K562 (cell line): ENCODE measurements at regions not wholly inside any gene's neighbourhood (a gene's known extent, or its start where the extent isn't known, plus 50 kb on each side); places are given as distances from the start of the nearest gene placed in this dataset.
A peak's percentile ranks its signal among the peaks of the same experiment; 100 is the strongest.

Source experiments
- ATAC-seq: fragments of 200-7000 bp; cut with Tn5 transposase; 3 replicates; pipeline ENCODE4 v1.9.1; 2020; ENCODE audit warnings: moderate library complexity
- BruUV-seq: library from RNA; stranded (reverse); fragments of 400-500 nt; replicated peaks from 2 replicates; lab custom pipeline; 2021; lab: Mats Ljungman, UMichigan
- CTCF ChIA-PET: fragments of 300-600 bp; formaldehyde crosslinking; extraction: SDS; loops from one replicate; lab custom pipeline; 2021; ENCODE audit warnings: low intra/inter-chr PET ratio; lab: Yijun Ruan, JAX
- POLR2A ChIA-PET: fragments of 300-600, 350-650 bp; sonication (Branson Sonifier 250); formaldehyde crosslinking; extraction: SDS; loops from one replicate; lab custom pipeline; 2021; ENCODE audit warnings: antibody characterized with exemption, inconsistent platforms; lab: Yijun Ruan, JAX
- DNase-seq, 4 experiments: peaks; one replicate each; pipeline versions ENCODE4 v3.0.0 to v3.0.0-alpha.2; 2011 to 2018; ENCODE audit warnings: low spot score in 3 of 4, mixed read lengths in 3 of 4; ENCODE audit errors: extremely low read depth in 1 of 4
- FAIRE-seq: peaks from 2 replicates; lab custom pipeline; 2011; peaks lifted over from hg19 to GRCh38; lab: Jason Lieb, UNC
- H2AFZ ChIP-seq: 2 replicates; pipeline ENCODE4 v1.6.0; 2011; ENCODE audit warnings: low read depth, low read length, control low read depth, inconsistent platforms
- H3K27ac ChIP-seq: fragments of 200-600 bp; 3 replicates; pipeline ENCODE4 v1.8.0; 2011; ENCODE audit warnings: low read depth, mild to moderate bottlenecking, control low read depth, inconsistent platforms, low read length, moderate library complexity, mixed read lengths; ENCODE audit errors: extremely low read depth
- H3K27me3 ChIP-seq, 2 experiments: fragments of 300-600 bp in 1 of 2; 2 replicates in 1 of 2; 3 replicates in 1 of 2; pipeline versions ENCODE4 v1.6.0 to v1.8.0; 2011; ENCODE audit warnings: inconsistent platforms in 2 of 2, low read length in 2 of 2, mild to moderate bottlenecking in 1 of 2, mixed read lengths in 1 of 2, moderate library complexity in 1 of 2; ENCODE audit not compliant: control insufficient read depth in 2 of 2, insufficient read depth in 2 of 2
- H3K36me3 ChIP-seq: fragments of 300-600 bp; 3 replicates; pipeline ENCODE4 v1.8.0; 2011; ENCODE audit warnings: mild to moderate bottlenecking, low read length, inconsistent platforms; ENCODE audit not compliant: control insufficient read depth, insufficient read depth
- H3K4me1 ChIP-seq, 2 experiments: fragments of 200-600 bp in 1 of 2; replicated peaks in 1 of 2; 2 replicates in 1 of 2; 3 replicates in 1 of 2; pipeline versions ENCODE4 v1.5.1 to v1.8.0; 2011; ENCODE audit warnings: inconsistent platforms in 2 of 2, low read length in 2 of 2, mild to moderate bottlenecking in 1 of 2, mixed read lengths in 1 of 2, moderate library complexity in 1 of 2; ENCODE audit not compliant: control insufficient read depth in 2 of 2, insufficient read depth in 2 of 2
- H3K4me2 ChIP-seq: 2 replicates; pipeline ENCODE4 v1.6.1; 2011; ENCODE audit warnings: low read length, control low read depth, inconsistent platforms, mixed read lengths; ENCODE audit not compliant: insufficient read depth
- H3K4me3 ChIP-seq: fragments of 200-600 bp; sonication (generic), shearing (Covaris generic); 2 replicates; pipeline ENCODE4 v1.5.1; 2016; ENCODE audit warnings: control low read depth, inconsistent platforms
- H3K79me2 ChIP-seq: fragments of 200-600 bp; 3 replicates; pipeline ENCODE4 v1.8.0; 2011; ENCODE audit warnings: low read length, inconsistent platforms; ENCODE audit not compliant: control insufficient read depth, insufficient read depth
- H3K9ac ChIP-seq, 2 experiments: 2 replicates each; pipeline versions ENCODE4 v1.6.0 to v1.6.1; 2011; ENCODE audit warnings: low read depth in 2 of 2, low read length in 2 of 2, control low read depth in 1 of 2, inconsistent platforms in 1 of 2, mild to moderate bottlenecking in 1 of 2, mixed read lengths in 1 of 2; ENCODE audit not compliant: insufficient read depth in 1 of 2
- H3K9me1 ChIP-seq: one replicate; pipeline ENCODE4 v1.6.0; 2011; ENCODE audit warnings: inconsistent platforms, mild to moderate bottlenecking, low read length, moderate library complexity; ENCODE audit not compliant: control insufficient read depth, insufficient read depth
- H3K9me3 ChIP-seq: replicated peaks from 2 replicates; pipeline ENCODE4 v1.5.1; 2011; ENCODE audit warnings: low read depth, low read length, inconsistent platforms; ENCODE audit not compliant: control insufficient read depth, insufficient read depth
- H4K20me1 ChIP-seq: replicated peaks from 2 replicates; pipeline ENCODE4 v1.6.1; 2011; ENCODE audit warnings: low read length, inconsistent platforms, mixed read lengths; ENCODE audit not compliant: control insufficient read depth, insufficient read depth
- BRF1 ChIP-seq: IDR thresholded peaks from 3 replicates; pipeline ENCODE4 v1.6.1; 2011; ENCODE audit warnings: borderline replicate concordance, mild to moderate bottlenecking; ENCODE audit not compliant: insufficient read length; ENCODE audit errors: extremely low read depth
- ESRRB ChIP-seq: fragments of 250-450 bp; sonication (Bioruptor Pico); IDR thresholded peaks from 2 replicates; pipeline ENCODE4 v1.5.0; 2020; ENCODE audit warnings: mild to moderate bottlenecking, moderate library complexity, borderline replicate concordance
- MAFG ChIP-seq: fragments of 450-650 bp; conservative IDR thresholded peaks from 2 replicates; pipeline ENCODE4 v1.6.1; 2016; ENCODE audit warnings: missing genetic modification characterization, missing compliant biosample characterization
- NFE2L1 ChIP-seq: fragments of 450-650 bp; IDR thresholded peaks from 2 replicates; pipeline ENCODE4 v1.6.1; 2016; ENCODE audit warnings: missing genetic modification characterization, low read depth, mild to moderate bottlenecking, missing compliant biosample characterization, moderate library complexity, borderline replicate concordance
- NR3C1 ChIP-seq: sonication (generic); formaldehyde crosslinking; IDR thresholded peaks from 2 replicates; pipeline ENCODE4 v1.8.1; 2022; ENCODE audit warnings: missing genetic modification reagents
- SRSF7 ChIP-seq: fragments of 200-400 bp; formaldehyde crosslinking; optimal IDR thresholded peaks from 2 replicates; pipeline ENCODE3; 2017; ENCODE audit warnings: mild to moderate bottlenecking, low read depth, low read length
- XRCC5 ChIP-seq: fragments of 200-400 bp; formaldehyde crosslinking; IDR thresholded peaks from 2 replicates; pipeline ENCODE4 v1.6.1; 2017; ENCODE audit warnings: low read depth, mild to moderate bottlenecking, low read length
- ZNF121 ChIP-seq: sonication (generic); formaldehyde crosslinking; conservative IDR thresholded peaks from 2 replicates; pipeline ENCODE4 v1.8.0; 2022; ENCODE audit warnings: missing genetic modification reagents
- WGBS: fragments of 100-300 bp; shearing (Covaris generic); methylation state at CpG from one replicate; pipeline ENCODE4 v1.1.6; 2016; ENCODE audit warnings: low coverage, mixed read lengths; ENCODE audit not compliant: insufficient coverage; ENCODE audit errors: missing lambda C conversion rate; 5-methylcytosine and 5-hydroxymethylcytosine counted together
- in situ Hi-C: fragments of 300-500 bp; cut with MboI; formaldehyde crosslinking; loops from 4 replicates; pipeline ENCODE4 v1.15.0; 2018; ENCODE audit warnings: inconsistent platforms, mixed read lengths
- intact Hi-C: fragments of 100-400 bp; cut with micrococcal nuclease; formaldehyde crosslinking; loops from 2 replicates; pipeline ENCODE4 v1.14.2; 2022
- TF ChIP-seq, protein P1 (sequence below): fragments of 250-450 bp; sonication (Bioruptor Pico); IDR thresholded peaks from 2 replicates; pipeline ENCODE4 v1.5.1; 2021; ENCODE audit warnings: mild to moderate bottlenecking

DNA sequence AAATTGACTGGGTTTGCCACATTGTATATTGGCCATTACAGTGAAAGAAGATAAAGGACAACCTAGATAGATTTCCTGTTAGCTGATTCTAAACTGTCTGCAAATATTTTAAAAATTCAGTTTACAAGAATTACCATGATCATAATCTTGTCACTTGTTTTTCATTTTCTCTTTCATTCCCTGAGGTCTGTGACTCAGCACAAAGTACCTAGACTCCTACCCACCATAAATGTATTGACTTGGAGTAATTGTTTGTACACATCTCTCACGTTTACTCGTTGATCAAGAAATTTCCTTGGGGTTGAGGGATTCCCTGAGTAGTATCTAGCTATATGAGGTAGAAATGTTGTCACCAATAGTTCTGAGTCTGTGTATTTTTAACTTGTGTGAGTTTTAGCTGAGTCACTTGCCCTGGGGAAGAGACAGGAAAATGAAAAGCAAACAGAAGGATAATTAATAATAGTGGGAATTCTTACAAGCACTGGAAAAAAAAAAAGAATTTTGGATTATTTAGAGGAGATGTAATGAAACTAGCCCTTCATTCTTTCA is 299.2 kb upstream of the DACH1 start:
- Histone ChIP-seq H3K4me3 (no peak overlapping the region), H3K9me1 (no peaks in the 10 kb centered on the region), H3K4me1 (no peaks in the 10 kb centered on the region), H3K79me2 (no peaks in the 10 kb centered on the region), H2AFZ (no peak overlapping the region), H3K9me3 (no peaks in the 10 kb centered on the region), H3K27me3 (no peaks in the 10 kb centered on the region), H3K27ac (no peak overlapping the region), H4K20me1 (no peaks in the 10 kb centered on the region), H3K36me3 (no peaks in the 10 kb centered on the region), H3K4me2 (no peak overlapping the region)
- FAIRE-seq (no peak), ATAC-seq (no peak), DNase-seq (no peak)
- no TSS peak for BruUV-seq
- CTCF ChIA-PET = no interaction called here
- POLR2A ChIA-PET = no interaction called here
- in situ Hi-C loops (no loop called here), intact Hi-C loops (no loop called here)
- WGBS = 19% methylated on average over 2 of the region's 2 CpGs
- TF ChIP-seq NFE2L1 (tag) (peak; percentile 17; the same call in 1 of the 2 replicates), MAFG (tag) (peak; percentile 30), BRF1 (no peak), ESRRB (no peak)
- TF ChIP-seq, all 486 proteins: peak for 2
- no peak overlapping the region for H3K9ac ChIP-seq

DNA sequence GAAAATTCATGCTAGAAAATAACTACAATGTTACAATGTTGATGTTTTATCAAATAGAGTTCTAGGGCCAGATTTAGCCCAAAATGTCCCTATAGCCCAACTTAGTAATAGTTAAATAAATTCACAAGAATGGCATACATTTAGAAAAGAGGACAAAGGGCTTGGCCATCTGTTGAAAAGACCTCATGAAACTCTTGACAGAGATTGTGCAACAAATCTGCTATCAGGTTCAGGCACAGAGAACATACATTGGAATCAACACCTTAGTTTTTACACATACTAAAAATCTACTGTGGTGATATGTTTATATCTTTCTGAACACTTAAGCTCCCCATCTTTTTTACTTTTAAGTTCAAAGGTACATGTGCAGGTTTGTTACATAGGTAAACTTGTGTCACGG is 298.3 kb upstream of the DACH1 start:
- no peak overlapping the region for H3K4me2 ChIP-seq
- in situ Hi-C loops = no loop called here
- no peaks in the 10 kb centered on the region for H3K36me3 ChIP-seq
- CTCF ChIA-PET = no interaction called here
- H4K20me1 ChIP-seq = no peaks in the 10 kb centered on the region
- H3K79me2 ChIP-seq = no peaks in the 10 kb centered on the region
- POLR2A ChIA-PET = no interaction called here
- H3K9me1 ChIP-seq = no peaks in the 10 kb centered on the region
- H3K27ac ChIP-seq = no peak overlapping the region
- no peak overlapping the region for H3K9ac ChIP-seq
- DNase-seq = no peak
- no peaks in the 10 kb centered on the region for H3K4me1 ChIP-seq
- no peak for ATAC-seq
- BruUV-seq = no TSS peak
- no peak overlapping the region for H2AFZ ChIP-seq
- H3K4me3 ChIP-seq = no peak overlapping the region
- intact Hi-C loops = no loop called here
- no peaks in the 10 kb centered on the region for H3K27me3 ChIP-seq
- H3K9me3 ChIP-seq = no peaks in the 10 kb centered on the region
- TF ChIP-seq XRCC5 = no peak
- TF ChIP-seq ZNF121 (CRISPR knock-in tag) = no peak
- TF ChIP-seq SRSF7 = no peak
- TF ChIP-seq, protein P1, sequence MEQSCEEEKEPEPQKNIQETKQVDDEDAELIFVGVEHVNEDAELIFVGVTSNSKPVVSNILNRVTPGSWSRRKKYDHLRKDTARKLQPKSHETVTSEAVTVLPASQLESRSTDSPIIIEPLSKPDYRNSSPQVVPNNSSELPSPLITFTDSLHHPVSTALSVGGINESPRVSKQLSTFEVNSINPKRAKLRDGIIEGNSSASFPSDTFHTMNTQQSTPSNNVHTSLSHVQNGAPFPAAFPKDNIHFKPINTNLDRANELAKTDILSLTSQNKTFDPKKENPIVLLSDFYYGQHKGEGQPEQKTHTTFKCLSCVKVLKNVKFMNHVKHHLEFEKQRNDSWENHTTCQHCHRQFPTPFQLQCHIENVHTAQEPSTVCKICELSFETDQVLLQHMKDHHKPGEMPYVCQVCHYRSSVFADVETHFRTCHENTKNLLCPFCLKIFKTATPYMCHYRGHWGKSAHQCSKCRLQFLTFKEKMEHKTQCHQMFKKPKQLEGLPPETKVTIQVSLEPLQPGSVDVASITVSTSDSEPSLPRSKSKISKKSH (CRISPR knock-in tag) = no peak
- TF ChIP-seq NR3C1 (CRISPR knock-in tag) = no peak
- 0% methylated on average over 1 of the region's 1 CpG for WGBS
- no peak for FAIRE-seq
